WTC11 (cell line): ENCODE measurements at regions not wholly inside any gene's neighbourhood (a gene's known extent, or its start where the extent isn't known, plus 50 kb on each side); places are given as distances from the start of the nearest gene placed in this dataset.

Experiments used
- ATAC-seq: fragments of 200-7000 bp; cut with Tn5 transposase; 2 replicates; pipeline ENCODE4 v1.10.0; 2021; ENCODE audit warnings: mild to moderate bottlenecking, moderate library complexity
- CTCF ChIA-PET: fragments of 300-600 bp; sonication (Branson Sonifier 250); formaldehyde crosslinking; loops from one replicate; lab custom pipeline; 2021; ENCODE audit warnings: antibody characterized with exemption; lab: Charles Lee
- POLR2A ChIA-PET: fragments of 350-600 bp; sonication (Branson Sonifier 250); formaldehyde crosslinking; loops from one replicate; lab custom pipeline; 2021; ENCODE audit warnings: antibody characterized with exemption; lab: Charles Lee
- DNase-seq: peaks from one replicate; pipeline ENCODE4 v3.0.0; 2021; ENCODE audit warnings: low spot score
- H3K27ac Mint-ChIP-seq: 2 replicates; pipeline ENCODE4 v1.8.0; 2021; ENCODE audit warnings: mixed read lengths
- H3K27me3 Mint-ChIP-seq: 2 replicates; pipeline ENCODE4 v1.8.0; 2021; ENCODE audit warnings: low read depth, mild to moderate bottlenecking, moderate library complexity, mixed read lengths
- H3K36me3 Mint-ChIP-seq: 2 replicates; pipeline ENCODE4 v1.8.0; 2021; ENCODE audit warnings: mixed read lengths
- H3K4me1 Mint-ChIP-seq: 2 replicates; pipeline ENCODE4 v1.8.0; 2022; ENCODE audit warnings: mixed read lengths
- H3K4me3 Mint-ChIP-seq: 2 replicates; pipeline ENCODE4 v1.8.0; 2021; ENCODE audit warnings: mild to moderate bottlenecking, moderate library complexity, mixed read lengths
- H3K9me3 Mint-ChIP-seq: 2 replicates; pipeline ENCODE4 v1.8.0; 2021; ENCODE audit warnings: mixed read lengths
- CTCF ChIP-seq: fragments of 200-600 bp; IDR thresholded peaks from 2 replicates; pipeline ENCODE4 v1.8.0; 2022; ENCODE audit warnings: antibody characterized with exemption
- E2F1 ChIP-seq: sonication (generic); formaldehyde crosslinking; IDR thresholded peaks from 2 replicates; pipeline ENCODE4 v1.8.0; 2022; ENCODE audit warnings: mild to moderate bottlenecking, missing genetic modification reagents
- ERG ChIP-seq: fragments of 250-450 bp; sonication (Bioruptor Pico); IDR thresholded peaks from 2 replicates; pipeline ENCODE4 v1.8.0; 2021; ENCODE audit warnings: mild to moderate bottlenecking
- HMGXB4 ChIP-seq: sonication (generic); formaldehyde crosslinking; IDR thresholded peaks from 2 replicates; pipeline ENCODE4 v1.8.1; 2023; ENCODE audit warnings: mild to moderate bottlenecking, moderate library complexity, missing genetic modification reagents
- MLX ChIP-seq: sonication (generic); formaldehyde crosslinking; IDR thresholded peaks from 2 replicates; pipeline ENCODE4 v1.8.1; 2023; ENCODE audit warnings: mild to moderate bottlenecking, missing genetic modification reagents, moderate library complexity
- NFATC4 ChIP-seq: fragments of 250-450 bp; sonication (Bioruptor Pico); IDR thresholded peaks from 2 replicates; pipeline ENCODE4 v1.9.0; 2021; ENCODE audit warnings: mild to moderate bottlenecking
- NFYB ChIP-seq: sonication (generic); formaldehyde crosslinking; conservative IDR thresholded peaks from 2 replicates; pipeline ENCODE4 v1.8.0; 2022; ENCODE audit warnings: low read depth, missing genetic modification reagents
- RELA ChIP-seq: sonication (generic); formaldehyde crosslinking; IDR thresholded peaks from 2 replicates; pipeline ENCODE4 v1.8.1; 2022; ENCODE audit warnings: missing genetic modification reagents, mild to moderate bottlenecking, borderline replicate concordance
- SMAD4 ChIP-seq: sonication (generic); formaldehyde crosslinking; IDR thresholded peaks from 2 replicates; pipeline ENCODE4 v1.8.0; 2022; ENCODE audit warnings: mild to moderate bottlenecking, missing genetic modification reagents
- SP1 ChIP-seq: sonication (generic); formaldehyde crosslinking; conservative IDR thresholded peaks from 2 replicates; pipeline ENCODE4 v1.8.1; 2022; ENCODE audit warnings: missing genetic modification reagents
- ZMAT4 ChIP-seq: fragments of 250-450 bp; sonication (Bioruptor Pico); IDR thresholded peaks from 2 replicates; pipeline ENCODE4 v1.9.0; 2021; ENCODE audit warnings: mild to moderate bottlenecking
- ZNF121 ChIP-seq: sonication (generic); formaldehyde crosslinking; IDR thresholded peaks from 2 replicates; pipeline ENCODE4 v1.8.0; 2023; ENCODE audit warnings: missing genetic modification reagents
- ZNF219 ChIP-seq: sonication (generic); formaldehyde crosslinking; IDR thresholded peaks from 2 replicates; pipeline ENCODE4 v1.8.0; 2023; ENCODE audit warnings: missing genetic modification reagents, mild to moderate bottlenecking, borderline replicate concordance
- ZNF317 ChIP-seq: sonication (generic); formaldehyde crosslinking; IDR thresholded peaks from 2 replicates; pipeline ENCODE4 v1.8.1; 2023; ENCODE audit warnings: low read depth, mild to moderate bottlenecking, moderate library complexity, missing genetic modification reagents, borderline replicate concordance
- ZNF416 ChIP-seq: fragments of 250-450 bp; sonication (Bioruptor Pico); IDR thresholded peaks from 2 replicates; pipeline ENCODE4 v1.9.0; 2021; ENCODE audit warnings: mild to moderate bottlenecking, inconsistent platforms
- ZNF671 ChIP-seq: fragments of 250-450 bp; sonication (Bioruptor Pico); IDR thresholded peaks from 2 replicates; pipeline ENCODE4 v1.8.0; 2021; ENCODE audit warnings: mild to moderate bottlenecking
- ZSCAN18 ChIP-seq: fragments of 250-450 bp; sonication (Bioruptor Pico); IDR thresholded peaks from 2 replicates; pipeline ENCODE4 v2.1.2; 2022; ENCODE audit warnings: mild to moderate bottlenecking, moderate library complexity

GRCh38 chr5:18489703-18490102 lies 855.4 kb downstream of the TAF11L14 start:
- no peak for DNase-seq
- POLR2A ChIA-PET: no interaction called here
- peaks cover 31% of the 10 kb centered on the region for H3K4me1 Mint-ChIP-seq
- ATAC-seq: no peak
- no peak overlapping the region for H3K27ac Mint-ChIP-seq
- H3K27me3 Mint-ChIP-seq: no peaks in the 10 kb centered on the region
- CTCF ChIA-PET: no interaction called here
- no peak overlapping the region for H3K4me3 Mint-ChIP-seq
- H3K36me3 Mint-ChIP-seq: no peaks in the 10 kb centered on the region
- TF ChIP-seq NFATC4 (CRISPR knock-in tag) (no peak), ZNF416 (CRISPR knock-in tag) (no peak), ZSCAN18 (CRISPR knock-in tag) (no peak), E2F1 (CRISPR knock-in tag) (no peak), ZNF219 (CRISPR knock-in tag) (no peak), MLX (CRISPR knock-in tag) (no peak), RELA (no peak), ERG (CRISPR knock-in tag) (no peak), ZNF317 (CRISPR knock-in tag) (no peak), ZMAT4 (CRISPR knock-in tag) (no peak), NFYB (CRISPR knock-in tag) (no peak), CTCF (no peak), HMGXB4 (no peak)
- H3K9me3 Mint-ChIP-seq: no peaks in the 10 kb centered on the region

- POLR2A ChIA-PET: no interaction called here
- H3K27ac Mint-ChIP-seq: no peak overlapping the region
- no peaks in the 10 kb centered on the region for H3K27me3 Mint-ChIP-seq
- no peak for DNase-seq
- H3K4me1 Mint-ChIP-seq: peaks cover 31% of the 10 kb centered on the region
- peaks cover 11% of the 10 kb centered on the region for H3K9me3 Mint-ChIP-seq
- TF ChIP-seq ZNF121 (CRISPR knock-in tag): no peak
- TF ChIP-seq SP1 (CRISPR knock-in tag): no peak
- no peak for TF ChIP-seq SMAD4
- no peak for TF ChIP-seq ZNF671
- TF ChIP-seq, all 79 proteins: peak for 0
- no peak overlapping the region for H3K4me3 Mint-ChIP-seq
- H3K36me3 Mint-ChIP-seq: peaks cover 7% of the 10 kb centered on the region
- CTCF ChIA-PET: interaction anchor here (0.6 to 1.2 kb wide), 2 partner anchors 25 to 174 kb away, joined by 3 to 4 read pairs; no protein-coding TSS in a partner anchor
- ATAC-seq: no peak
These were observed 857.1 kb downstream of the TAF11L14 start for GRCh38 chr5:18491349-18491748.
